CD14-positive monocyte (primary cell): ENCODE measurements at regions not wholly inside any gene's neighbourhood (a gene's known extent, or its start where the extent isn't known, plus 50 kb on each side); places are given as distances from the start of the nearest gene placed in this dataset.

Source experiments
- DNase-seq, 3 donors: peaks; one replicate each; pipeline ENCODE4 v3.0.0-alpha.2; 2011 to 2022
- H2AFZ ChIP-seq: 2 replicates; pipeline ENCODE4 v1.6.0; 2012; ENCODE audit warnings: mild to moderate bottlenecking, low read depth, low read length, inconsistent platforms; ENCODE audit not compliant: insufficient read depth, poor library complexity, severe bottlenecking
- H3K27ac ChIP-seq, 2 donors: 1 replicate in 1 of 2; 2 replicates in 1 of 2; pipeline ENCODE4 v1.5.1; 2012 to 2013; ENCODE audit warnings: low read length in 2 of 2, control low read depth in 1 of 2, inconsistent platforms in 1 of 2, low read depth in 1 of 2, mild to moderate bottlenecking in 1 of 2
- H3K27me3 ChIP-seq, 2 donors: one replicate each; pipeline versions ENCODE4 v1.6.0 to v1.6.1; 2011 to 2013; ENCODE audit warnings: low read length in 2 of 2; ENCODE audit not compliant: control insufficient read depth in 2 of 2, insufficient read depth in 2 of 2
- H3K36me3 ChIP-seq, 2 donors: replicated peaks in 1 of 2; 1 replicate in 1 of 2; 2 replicates in 1 of 2; pipeline versions ENCODE4 v1.5.1 to v1.6.1; 2012 to 2013; ENCODE audit warnings: low read length in 2 of 2, control low read depth in 1 of 2, inconsistent platforms in 1 of 2, mild to moderate bottlenecking in 1 of 2; ENCODE audit not compliant: insufficient read depth in 2 of 2, control insufficient read depth in 1 of 2
- H3K4me1 ChIP-seq, 2 donors: 1 replicate in 1 of 2; 2 replicates in 1 of 2; pipeline versions ENCODE4 v1.5.1 to v1.6.1; 2012 to 2013; ENCODE audit warnings: low read length in 2 of 2, control low read depth in 1 of 2, inconsistent platforms in 1 of 2, mild to moderate bottlenecking in 1 of 2, moderate library complexity in 1 of 2; ENCODE audit not compliant: insufficient read depth in 2 of 2, control insufficient read depth in 1 of 2
- H3K4me2 ChIP-seq: replicated peaks from 2 replicates; pipeline ENCODE3; 2012; ENCODE audit warnings: low read length, moderate library complexity, mild to moderate bottlenecking; ENCODE audit not compliant: poor library complexity, severe bottlenecking; ENCODE audit errors: extremely low read depth
- H3K4me3 ChIP-seq, 3 experiments: fragments of 200-600 bp in 1 of 3; sonication (generic) in 1 of 3; replicated peaks in 1 of 3; 1 replicate in 2 of 3; 2 replicates in 1 of 3; pipeline ENCODE4 v1.5.1; 2011 to 2013; ENCODE audit warnings: low read length in 3 of 3, mild to moderate bottlenecking in 3 of 3, control low read depth in 2 of 3, low read depth in 2 of 3, inconsistent platforms in 1 of 3, moderate library complexity in 1 of 3
- H3K79me2 ChIP-seq: 2 replicates; pipeline ENCODE4 v1.6.0; 2012; ENCODE audit warnings: mild to moderate bottlenecking, control low read depth, inconsistent platforms, low read length, moderate library complexity; ENCODE audit not compliant: insufficient read depth
- H3K9ac ChIP-seq: 2 replicates; pipeline ENCODE4 v1.6.0; 2017; ENCODE audit warnings: low read length, mild to moderate bottlenecking; ENCODE audit not compliant: insufficient read depth, poor library complexity, severe bottlenecking
- H3K9me3 ChIP-seq, 2 donors: replicated peaks in 1 of 2; 1 replicate in 1 of 2; 2 replicates in 1 of 2; pipeline versions ENCODE4 v1.5.1 to v1.6.1; 2012 to 2013; ENCODE audit warnings: low read length in 2 of 2, control low read depth in 1 of 2; ENCODE audit not compliant: control insufficient read depth in 1 of 2, insufficient read depth in 1 of 2
- H4K20me1 ChIP-seq: 2 replicates; pipeline ENCODE4 v1.6.0; 2012; ENCODE audit warnings: mild to moderate bottlenecking, low read length, control low read depth, moderate library complexity; ENCODE audit not compliant: insufficient read depth
- H3K27ac Mint-ChIP-seq, 7 donors: one replicate each; pipeline ENCODE4 v1.8.0; 2020; ENCODE audit warnings: mild to moderate bottlenecking in 7 of 7, mixed read lengths in 7 of 7, moderate library complexity in 6 of 7, inconsistent platforms in 2 of 7
- H3K27me3 Mint-ChIP-seq, 3 donors: one replicate each; pipeline ENCODE4 v1.8.0; 2021 to 2022; ENCODE audit warnings: low read depth in 3 of 3, mild to moderate bottlenecking in 3 of 3, mixed read lengths in 3 of 3, moderate library complexity in 3 of 3, inconsistent platforms in 1 of 3
- H3K36me3 Mint-ChIP-seq, 2 donors: one replicate each; pipeline ENCODE4 v1.8.0; 2020; ENCODE audit warnings: mixed read lengths in 2 of 2, inconsistent platforms in 1 of 2, mild to moderate bottlenecking in 1 of 2
- H3K4me1 Mint-ChIP-seq: one replicate; pipeline ENCODE4 v1.8.0; 2020; ENCODE audit warnings: mild to moderate bottlenecking, mixed read lengths
- H3K4me3 Mint-ChIP-seq, 2 donors: one replicate each; pipeline ENCODE4 v1.8.0; 2020; ENCODE audit warnings: mild to moderate bottlenecking in 2 of 2, mixed read lengths in 2 of 2, moderate library complexity in 1 of 2
- H3K9me3 Mint-ChIP-seq, 7 donors: one replicate each; pipeline ENCODE4 v1.8.0; 2020 to 2022; ENCODE audit warnings: mixed read lengths in 7 of 7, mild to moderate bottlenecking in 6 of 7, moderate library complexity in 6 of 7, inconsistent platforms in 2 of 7
- WGBS: methylation state at CpG from one replicate; pipeline ENCODE4 v1.1.5; 2013; ENCODE audit warnings: missing lambda C conversion rate; ENCODE audit not compliant: insufficient coverage; 5-methylcytosine and 5-hydroxymethylcytosine counted together
- intact Hi-C, 2 donors: fragments of 100-400 bp; cut with micrococcal nuclease; formaldehyde crosslinking; loops; one replicate each; pipeline versions ENCODE4 v1.15.0 to v1.15.1; 2023
- TF ChIP-seq, protein P1 (sequence below): fragments of 200-600 bp; IDR thresholded peaks from one replicate; pipeline ENCODE4 v1.8.0; 2022; ENCODE audit warnings: antibody characterized with exemption, mild to moderate bottlenecking

DNA sequence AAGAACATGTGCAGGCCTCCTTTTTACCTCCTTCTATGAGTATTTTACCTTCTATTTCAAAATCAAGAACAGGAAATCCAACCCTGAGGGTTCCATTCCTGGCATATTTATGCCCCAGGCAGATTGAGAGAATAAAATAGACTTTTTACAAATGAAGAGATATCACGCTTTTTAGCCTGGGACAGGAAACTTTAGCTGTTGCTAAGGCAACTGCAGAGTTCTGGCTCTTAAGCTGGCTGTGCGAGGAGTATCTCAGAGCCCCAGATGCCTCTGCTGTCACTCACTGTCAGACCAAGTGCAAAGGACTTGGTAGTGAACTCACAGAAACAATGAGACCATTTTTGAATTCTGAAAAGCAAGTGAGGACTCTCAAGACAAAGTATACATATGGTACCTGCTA lies 69.5 kb upstream of the HSPB3 start:
- no peaks in the 10 kb centered on the region for H3K36me3 ChIP-seq
- H3K9me3 ChIP-seq: no peaks in the 10 kb centered on the region
- H3K27me3 ChIP-seq: no peaks in the 10 kb centered on the region
- TF ChIP-seq, protein P1, sequence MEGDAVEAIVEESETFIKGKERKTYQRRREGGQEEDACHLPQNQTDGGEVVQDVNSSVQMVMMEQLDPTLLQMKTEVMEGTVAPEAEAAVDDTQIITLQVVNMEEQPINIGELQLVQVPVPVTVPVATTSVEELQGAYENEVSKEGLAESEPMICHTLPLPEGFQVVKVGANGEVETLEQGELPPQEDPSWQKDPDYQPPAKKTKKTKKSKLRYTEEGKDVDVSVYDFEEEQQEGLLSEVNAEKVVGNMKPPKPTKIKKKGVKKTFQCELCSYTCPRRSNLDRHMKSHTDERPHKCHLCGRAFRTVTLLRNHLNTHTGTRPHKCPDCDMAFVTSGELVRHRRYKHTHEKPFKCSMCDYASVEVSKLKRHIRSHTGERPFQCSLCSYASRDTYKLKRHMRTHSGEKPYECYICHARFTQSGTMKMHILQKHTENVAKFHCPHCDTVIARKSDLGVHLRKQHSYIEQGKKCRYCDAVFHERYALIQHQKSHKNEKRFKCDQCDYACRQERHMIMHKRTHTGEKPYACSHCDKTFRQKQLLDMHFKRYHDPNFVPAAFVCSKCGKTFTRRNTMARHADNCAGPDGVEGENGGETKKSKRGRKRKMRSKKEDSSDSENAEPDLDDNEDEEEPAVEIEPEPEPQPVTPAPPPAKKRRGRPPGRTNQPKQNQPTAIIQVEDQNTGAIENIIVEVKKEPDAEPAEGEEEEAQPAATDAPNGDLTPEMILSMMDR: no peak
- no peak for DNase-seq
- no peak overlapping the region for H3K9ac ChIP-seq
- Mint-ChIP-seq H3K9me3 (peaks cover 0 to 6% (median 3%) of the 10 kb centered on the region in 7 donors), H3K4me1 (peaks cover 20% of the 10 kb centered on the region), H3K4me3 (no peak overlapping the region), H3K27me3 (peaks cover 0 to 3% (median 1%) of the 10 kb centered on the region in 3 donors), H3K36me3 (no peaks in the 10 kb centered on the region), H3K27ac (no peak overlapping the region)
- intact Hi-C loops: no loop called here
- WGBS: 29% methylated on average over 2 of the region's 2 CpGs
- H3K4me1 ChIP-seq: peaks cover 20% of the 10 kb centered on the region in 2 donors
- H4K20me1 ChIP-seq: no peaks in the 10 kb centered on the region
- no peak overlapping the region for H3K4me3 ChIP-seq
- no peak overlapping the region for H3K27ac ChIP-seq
- H3K79me2 ChIP-seq: no peaks in the 10 kb centered on the region
- H3K4me2 ChIP-seq: no peak overlapping the region
- H2AFZ ChIP-seq: no peak overlapping the region

DNA sequence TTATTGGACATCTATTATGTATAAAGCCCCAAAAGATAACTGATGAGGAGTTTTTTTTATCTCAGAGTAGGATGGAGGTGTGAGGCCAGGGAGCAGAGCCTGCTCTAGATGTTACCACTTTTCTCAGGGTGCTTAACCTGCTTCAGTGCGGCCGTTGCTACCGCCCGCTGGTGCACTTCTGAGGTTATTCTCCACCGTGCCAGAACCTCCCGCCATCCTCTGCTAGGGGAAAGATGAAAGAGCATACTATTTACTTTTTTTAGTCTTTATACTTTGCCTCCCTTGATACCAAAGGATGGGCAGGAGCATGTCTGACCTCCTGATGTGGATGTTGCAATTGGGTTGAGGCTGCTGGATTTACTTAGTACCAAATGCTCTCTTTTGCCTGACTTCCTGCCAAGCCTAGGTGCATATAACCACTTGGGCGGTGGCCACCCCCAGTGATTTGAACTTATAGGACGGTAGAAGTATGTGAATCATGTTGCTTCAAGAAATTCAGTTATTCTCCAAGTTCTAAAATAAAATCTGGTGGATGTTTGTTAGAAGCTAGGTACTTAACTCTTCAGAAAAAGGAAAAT lies 71.1 kb upstream of the HSPB3 start:
- H3K4me2 ChIP-seq: no peak overlapping the region
- peaks cover 20% of the 10 kb centered on the region for H3K4me1 Mint-ChIP-seq
- no peak overlapping the region for H3K4me3 Mint-ChIP-seq
- no peak overlapping the region for H2AFZ ChIP-seq
- H3K4me1 ChIP-seq: peaks cover 20% of the 10 kb centered on the region in 2 donors
- H3K27me3 Mint-ChIP-seq: peaks cover 0 to 3% (median 1%) of the 10 kb centered on the region in 3 donors
- no peaks in the 10 kb centered on the region for H4K20me1 ChIP-seq
- DNase-seq: no peak
- 100% methylated on average over 1 of the region's 8 CpGs for WGBS
- no peaks in the 10 kb centered on the region for H3K36me3 ChIP-seq
- TF ChIP-seq, protein P1: no peak
- no peaks in the 10 kb centered on the region for H3K79me2 ChIP-seq
- H3K9me3 ChIP-seq: no peaks in the 10 kb centered on the region
- H3K4me3 ChIP-seq: no peak overlapping the region
- no peaks in the 10 kb centered on the region for H3K36me3 Mint-ChIP-seq
- H3K27ac Mint-ChIP-seq: no peak overlapping the region
- intact Hi-C loops: no loop called here
- no peak overlapping the region for H3K27ac ChIP-seq
- H3K9ac ChIP-seq: no peak overlapping the region
- H3K27me3 ChIP-seq: no peaks in the 10 kb centered on the region
- H3K9me3 Mint-ChIP-seq: peaks cover 2 to 10% (median 5%) of the 10 kb centered on the region in 7 donors
